GM12878 (cell line): ENCODE measurements at regions not wholly inside any gene's neighbourhood (a gene's known extent, or its start where the extent isn't known, plus 50 kb on each side); places are given as distances from the start of the nearest gene placed in this dataset.

Experiments
- ATAC-seq: fragments of 200-7000 bp; cut with Tn5 transposase; 3 replicates; pipeline ENCODE4 v1.9.1; 2020; ENCODE audit warnings: mild to moderate bottlenecking, moderate library complexity
- BruUV-seq: library from RNA; stranded (reverse); fragments of 400-500 nt; replicated peaks from 2 replicates; lab custom pipeline; 2021; lab: Mats Ljungman, UMichigan
- CTCF ChIA-PET: fragments of 300-600 bp; sonication (Branson Sonifier 250); formaldehyde crosslinking; extraction: SDS; loops from one replicate; lab custom pipeline; 2021; ENCODE audit warnings: inconsistent platforms; lab: Yijun Ruan, JAX
- POLR2A ChIA-PET: fragments of 350-600 bp; formaldehyde crosslinking; extraction: SDS; loops from one replicate; lab custom pipeline; 2021; ENCODE audit warnings: inconsistent platforms; lab: Charles Lee
- RAD21 ChIA-PET: fragments of 300-600 bp; sonication (Branson Sonifier 250); formaldehyde crosslinking; loops from one replicate; lab custom pipeline; 2023; ENCODE audit warnings: antibody characterized with exemption; ENCODE audit not compliant: unreplicated experiment; lab: Charles Lee
- SMC1A ChIA-PET: fragments of 300-600 bp; sonication (Branson Sonifier 250); formaldehyde crosslinking; loops from one replicate; lab custom pipeline; 2023; ENCODE audit not compliant: unreplicated experiment, uncharacterized antibody; lab: Charles Lee
- DNase-seq: peaks from one replicate; pipeline ENCODE4 v3.0.0-alpha.2; 2011; ENCODE audit warnings: low read depth, low spot score
- FAIRE-seq: peaks from 3 replicates; lab custom pipeline; 2011; peaks lifted over from hg19 to GRCh38; lab: Jason Lieb, UNC
- H2AFZ ChIP-seq: 2 replicates; pipeline ENCODE4 v1.6.0; 2011; ENCODE audit warnings: low read depth, low read length, control low read depth; ENCODE audit not compliant: control insufficient read depth
- H3K27ac ChIP-seq: 2 replicates; pipeline ENCODE4 v1.5.1; 2011; ENCODE audit warnings: control low read depth; ENCODE audit not compliant: control insufficient read depth, insufficient read depth
- H3K27me3 ChIP-seq, 2 experiments: replicated peaks in 1 of 2; 2 replicates each; pipeline versions ENCODE4 v1.6.0 to v1.6.1; 2011; ENCODE audit warnings: low read length in 1 of 2; ENCODE audit not compliant: control insufficient read depth in 2 of 2, insufficient read depth in 2 of 2
- H3K36me3 ChIP-seq, 2 experiments: 2 replicates each; pipeline ENCODE4 v1.5.1; 2011; ENCODE audit warnings: low read length in 1 of 2; ENCODE audit not compliant: control insufficient read depth in 2 of 2, insufficient read depth in 2 of 2
- H3K4me1 ChIP-seq: 2 replicates; pipeline ENCODE4 v1.6.1; 2011; ENCODE audit warnings: mild to moderate bottlenecking, low read length, moderate library complexity, mixed read lengths; ENCODE audit not compliant: control insufficient read depth, insufficient read depth
- H3K4me2 ChIP-seq: 2 replicates; pipeline ENCODE4 v1.6.0; 2011; ENCODE audit warnings: control low read depth; ENCODE audit not compliant: control insufficient read depth, insufficient read depth
- H3K4me3 ChIP-seq: fragments of 200-600 bp; sonication (generic); 2 replicates; pipeline ENCODE4 v1.5.1; 2016
- H3K79me2 ChIP-seq: 2 replicates; pipeline ENCODE4 v1.6.0; 2011; ENCODE audit warnings: low read length; ENCODE audit not compliant: control insufficient read depth, insufficient read depth
- H3K9ac ChIP-seq: 2 replicates; pipeline ENCODE4 v1.8.0; 2011; ENCODE audit warnings: low read length, control low read depth, mixed read lengths; ENCODE audit not compliant: control insufficient read depth, insufficient read depth
- H3K9me3 ChIP-seq: replicated peaks from 3 replicates; pipeline ENCODE4 v1.5.1; 2011; ENCODE audit warnings: mild to moderate bottlenecking, low read length; ENCODE audit not compliant: control insufficient read depth, insufficient read depth
- H4K20me1 ChIP-seq: 2 replicates; pipeline ENCODE4 v1.6.0; 2011; ENCODE audit not compliant: control insufficient read depth, insufficient read depth
- BCL11A ChIP-seq: IDR thresholded peaks from 2 replicates; pipeline ENCODE4 v1.6.1; 2011; ENCODE audit warnings: low read depth, low read length
- EGR1 ChIP-seq, 2 experiments: IDR thresholded peaks; 1 replicate in 1 of 2; 2 replicates in 1 of 2; pipeline ENCODE4 v1.6.1; 2011 to 2012; ENCODE audit warnings: low read depth in 2 of 2, low read length in 2 of 2, borderline replicate concordance in 1 of 2, mild to moderate bottlenecking in 1 of 2, moderate library complexity in 1 of 2
- ETV6 ChIP-seq, 2 experiments: fragments of 450-650 bp in 1 of 2; IDR thresholded peaks in 1 of 2; conservative IDR thresholded peaks in 1 of 2; 2 replicates each; pipeline ENCODE4 v1.6.1; 2014; ENCODE audit warnings: antibody characterized with exemption in 1 of 2, borderline replicate concordance in 1 of 2, low read depth in 1 of 2, mild to moderate bottlenecking in 1 of 2, moderate library complexity in 1 of 2
- GATAD2B ChIP-seq: fragments of 450-650 bp; conservative IDR thresholded peaks from 2 replicates; pipeline ENCODE4 v1.6.1; 2017; ENCODE audit warnings: low read depth, mild to moderate bottlenecking, moderate library complexity
- IRF4 ChIP-seq: IDR thresholded peaks from 2 replicates; pipeline ENCODE4 v1.6.1; 2011; ENCODE audit warnings: low read depth, low read length
- NRF1 ChIP-seq: conservative IDR thresholded peaks from 2 replicates; pipeline ENCODE4 v1.6.1; 2011; ENCODE audit warnings: mild to moderate bottlenecking, low read depth, low read length, improper control_type of control experiment
- STAT1 ChIP-seq: fragments of 450-650 bp; conservative IDR thresholded peaks from 2 replicates; pipeline ENCODE4 v1.6.1; 2014; ENCODE audit warnings: antibody characterized with exemption, mild to moderate bottlenecking
- ZZZ3 ChIP-seq: IDR thresholded peaks from 2 replicates; pipeline ENCODE4 v1.6.1; 2011; ENCODE audit warnings: low read depth; ENCODE audit not compliant: control insufficient read depth, insufficient read length
- WGBS: methylation state at CpG from one replicate; pipeline ENCODE4 v1.1.6; 2016; ENCODE audit warnings: low lambda C conversion rate; ENCODE audit not compliant: insufficient replicate concordance, insufficient coverage; ENCODE audit errors: missing lambda C conversion rate; 5-methylcytosine and 5-hydroxymethylcytosine counted together
- in situ Hi-C: fragments of 300-500 bp; cut with MboI; formaldehyde crosslinking; loops from 9 replicates; pipeline ENCODE4 v1.14.3; 2018; ENCODE audit warnings: mixed read lengths
- intact Hi-C: fragments of 100-400 bp; cut with micrococcal nuclease; formaldehyde crosslinking; loops from one replicate; pipeline ENCODE4 v1.14.2; 2022; ENCODE audit not compliant: unreplicated experiment
- TF ChIP-seq, protein P1 (sequence below): IDR thresholded peaks from 2 replicates; pipeline ENCODE4 v1.6.1; 2011; ENCODE audit warnings: borderline replicate concordance, low read depth, mild to moderate bottlenecking, moderate library complexity, low read length; ENCODE audit not compliant: insufficient read depth, poor library complexity, severe bottlenecking
- TF ChIP-seq, protein P2 (sequence below): fragments of 150-350 bp; IDR thresholded peaks from 2 replicates; pipeline ENCODE4 v1.6.1; 2014; ENCODE audit warnings: mild to moderate bottlenecking, low read depth, low read length
- TF ChIP-seq, protein P3 (sequence below): IDR thresholded peaks from 2 replicates; pipeline ENCODE4 v1.6.1; 2011; ENCODE audit warnings: low read depth, mild to moderate bottlenecking, low read length, moderate library complexity, borderline replicate concordance; ENCODE audit errors: extremely low read depth

- ChIA-PET RAD21 (no interaction called here), SMC1A (no interaction called here), CTCF (no interaction called here), POLR2A (no interaction called here)
- intact Hi-C loops, result no loop called here
- no peak overlapping the region for H2AFZ ChIP-seq
- H3K4me2 ChIP-seq, result no peak overlapping the region
- in situ Hi-C loops, result no loop called here
- TF ChIP-seq GATAD2B (no peak), EGR1 (IDR thresholded peaks at IDR 0.05; ENCODE audit: borderline replicate concordance in 1 of 2, low read depth in 2 of 2, low read length in 2 of 2) (no peak), IRF4 (no peak), ZZZ3 (no peak), ETV6 (conservative IDR thresholded peaks at IDR 0.05 in 1 of 2, IDR thresholded peaks at IDR 0.05 in 1 of 2; ENCODE audit: borderline replicate concordance in 1 of 2, low read depth in 1 of 2) (no peak), NRF1 (no peak), STAT1 (no peak), BCL11A (no peak)
- TF ChIP-seq, protein P1, sequence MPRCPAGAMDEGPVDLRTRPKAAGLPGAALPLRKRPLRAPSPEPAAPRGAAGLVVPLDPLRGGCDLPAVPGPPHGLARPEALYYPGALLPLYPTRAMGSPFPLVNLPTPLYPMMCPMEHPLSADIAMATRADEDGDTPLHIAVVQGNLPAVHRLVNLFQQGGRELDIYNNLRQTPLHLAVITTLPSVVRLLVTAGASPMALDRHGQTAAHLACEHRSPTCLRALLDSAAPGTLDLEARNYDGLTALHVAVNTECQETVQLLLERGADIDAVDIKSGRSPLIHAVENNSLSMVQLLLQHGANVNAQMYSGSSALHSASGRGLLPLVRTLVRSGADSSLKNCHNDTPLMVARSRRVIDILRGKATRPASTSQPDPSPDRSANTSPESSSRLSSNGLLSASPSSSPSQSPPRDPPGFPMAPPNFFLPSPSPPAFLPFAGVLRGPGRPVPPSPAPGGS, result no peak
- TF ChIP-seq, protein P2, sequence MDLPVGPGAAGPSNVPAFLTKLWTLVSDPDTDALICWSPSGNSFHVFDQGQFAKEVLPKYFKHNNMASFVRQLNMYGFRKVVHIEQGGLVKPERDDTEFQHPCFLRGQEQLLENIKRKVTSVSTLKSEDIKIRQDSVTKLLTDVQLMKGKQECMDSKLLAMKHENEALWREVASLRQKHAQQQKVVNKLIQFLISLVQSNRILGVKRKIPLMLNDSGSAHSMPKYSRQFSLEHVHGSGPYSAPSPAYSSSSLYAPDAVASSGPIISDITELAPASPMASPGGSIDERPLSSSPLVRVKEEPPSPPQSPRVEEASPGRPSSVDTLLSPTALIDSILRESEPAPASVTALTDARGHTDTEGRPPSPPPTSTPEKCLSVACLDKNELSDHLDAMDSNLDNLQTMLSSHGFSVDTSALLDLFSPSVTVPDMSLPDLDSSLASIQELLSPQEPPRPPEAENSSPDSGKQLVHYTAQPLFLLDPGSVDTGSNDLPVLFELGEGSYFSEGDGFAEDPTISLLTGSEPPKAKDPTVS, result no peak
- TF ChIP-seq, protein P3, sequence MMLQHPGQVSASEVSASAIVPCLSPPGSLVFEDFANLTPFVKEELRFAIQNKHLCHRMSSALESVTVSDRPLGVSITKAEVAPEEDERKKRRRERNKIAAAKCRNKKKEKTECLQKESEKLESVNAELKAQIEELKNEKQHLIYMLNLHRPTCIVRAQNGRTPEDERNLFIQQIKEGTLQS, result no peak
- H3K36me3 ChIP-seq, result no peaks in the 10 kb centered on the region
- no peak for DNase-seq
- H3K79me2 ChIP-seq, result no peaks in the 10 kb centered on the region
- H3K9ac ChIP-seq, result no peak overlapping the region
- no peak for ATAC-seq
- H3K9me3 ChIP-seq, result no peaks in the 10 kb centered on the region
- H3K27me3 ChIP-seq, result no peaks in the 10 kb centered on the region
- no peaks in the 10 kb centered on the region for H4K20me1 ChIP-seq
- H3K4me1 ChIP-seq, result no peaks in the 10 kb centered on the region
- BruUV-seq, result no TSS peak
- no peak for FAIRE-seq
- WGBS, result 80% methylated on average over 10 of the region's 10 CpGs
- no peak overlapping the region for H3K27ac ChIP-seq
- H3K4me3 ChIP-seq, result no peak overlapping the region
Measured at GRCh38 chr7:131795400-131795799, 239.0 kb upstream of the PODXL start.
